HG02840 (cell line): ENCODE measurements at regions not wholly inside any gene's neighbourhood (a gene's known extent, or its start where the extent isn't known, plus 50 kb on each side); places are given as distances from the start of the nearest gene placed in this dataset.
"Not testable (repeated sequence)": the region's sequence is repeated elsewhere in the genome, so short reads cannot be mapped to it uniquely, and the experiment has no call there.

Experiments used
- ATAC-seq: cut with Tn5 transposase; IDR thresholded peaks from one replicate; pipeline ENCODE4 v1.9.1; 2021; ENCODE audit warnings: mild to moderate bottlenecking, moderate library complexity, moderate number of reproducible peaks; ENCODE audit not compliant: unreplicated experiment, low FRiP score

GRCh38 chr5:12936221-12936620 lies 1008.3 kb downstream of the DNAH5 start:
- no peak for ATAC-seq

- no peak for ATAC-seq
These were observed 1009.8 kb downstream of the DNAH5 start for GRCh38 chr5:12934722-12935121.

- ATAC-seq: no peak
These were observed 1016.3 kb upstream of the CTNND2 start for GRCh38 chr5:12920527-12920926.

- no peak for ATAC-seq
These were observed 1006.9 kb upstream of the CTNND2 start for GRCh38 chr5:12911156-12911555.

GRCh38 chr5:12910641-12911040 lies 1006.4 kb upstream of the CTNND2 start:
- ATAC-seq: no peak

- no peak for ATAC-seq
These were observed 998.4 kb upstream of the CTNND2 start for GRCh38 chr5:12902611-12903010.

- ATAC-seq: no peak
These were observed 997.5 kb upstream of the CTNND2 start for GRCh38 chr5:12901696-12902095.

- ATAC-seq: no peak
These were observed 991.8 kb upstream of the CTNND2 start for GRCh38 chr5:12896086-12896485.

GRCh38 chr5:12885018-12885417 lies 980.8 kb upstream of the CTNND2 start:
- ATAC-seq: no peak

GRCh38 chr5:12883395-12883794 lies 979.1 kb upstream of the CTNND2 start:
- no peak for ATAC-seq

GRCh38 chr5:12876541-12877298 lies 972.5 kb upstream of the CTNND2 start:
- no peak for ATAC-seq

GRCh38 chr5:12870872-12871539 lies 966.8 kb upstream of the CTNND2 start:
- ATAC-seq: no peak

GRCh38 chr5:12865529-12865928 lies 961.3 kb upstream of the CTNND2 start:
- ATAC-seq: no peak

GRCh38 chr5:12861886-12862654 lies 957.8 kb upstream of the CTNND2 start:
- no peak for ATAC-seq

GRCh38 chr5:12856105-12856504 lies 951.9 kb upstream of the CTNND2 start:
- ATAC-seq: not testable (repeated sequence)

- ATAC-seq: no peak
These were observed 950.1 kb upstream of the CTNND2 start for GRCh38 chr5:12854386-12854785.

GRCh38 chr5:12851761-12852160 lies 947.5 kb upstream of the CTNND2 start:
- ATAC-seq: no peak

- no peak for ATAC-seq
These were observed 944.5 kb upstream of the CTNND2 start for GRCh38 chr5:12848709-12849108.

GRCh38 chr5:12845549-12846159 lies 941.4 kb upstream of the CTNND2 start:
- no peak for ATAC-seq

- no peak for ATAC-seq
These were observed 936.7 kb upstream of the CTNND2 start for GRCh38 chr5:12840972-12841371.

GRCh38 chr5:12837592-12837991 lies 933.3 kb upstream of the CTNND2 start:
- ATAC-seq: no peak
